Epithelial cell of prostate (primary cell): ENCODE measurements at regions not wholly inside any gene's neighbourhood (a gene's known extent, or its start where the extent isn't known, plus 50 kb on each side); places are given as distances from the start of the nearest gene placed in this dataset.
"Not testable (repeated sequence)": the region's sequence is repeated elsewhere in the genome, so short reads cannot be mapped to it uniquely, and the experiment has no call there.

Experiments
- DNase-seq: peaks from one replicate; pipeline ENCODE4 v3.0.0-alpha.2; 2011; ENCODE audit warnings: low read depth, low spot score
- H3K27ac ChIP-seq: fragments of 450-650 bp; 2 replicates; pipeline ENCODE4 v1.5.1; 2017; ENCODE audit warnings: mild to moderate bottlenecking

DNA sequence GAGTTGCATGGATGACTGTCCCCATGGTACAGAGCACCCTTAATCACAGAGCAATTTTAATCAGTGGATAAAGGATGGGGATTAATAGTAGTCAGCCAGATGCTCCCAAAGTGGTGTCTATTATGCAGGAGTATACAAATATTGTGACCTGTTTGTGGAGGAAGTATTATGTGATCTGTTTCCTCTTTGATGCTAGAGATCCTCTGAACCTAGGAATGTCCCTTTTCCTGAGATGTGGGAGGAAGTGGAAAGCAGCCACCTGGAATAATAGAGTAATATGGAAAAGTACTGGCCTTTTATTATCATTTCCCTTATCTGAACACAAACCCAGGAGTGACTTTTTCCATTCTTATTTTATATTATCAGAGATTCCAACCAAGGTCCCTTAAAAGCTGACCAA, 94.2 kb upstream of the EFEMP1 start:
- DNase-seq, result no peak

DNA sequence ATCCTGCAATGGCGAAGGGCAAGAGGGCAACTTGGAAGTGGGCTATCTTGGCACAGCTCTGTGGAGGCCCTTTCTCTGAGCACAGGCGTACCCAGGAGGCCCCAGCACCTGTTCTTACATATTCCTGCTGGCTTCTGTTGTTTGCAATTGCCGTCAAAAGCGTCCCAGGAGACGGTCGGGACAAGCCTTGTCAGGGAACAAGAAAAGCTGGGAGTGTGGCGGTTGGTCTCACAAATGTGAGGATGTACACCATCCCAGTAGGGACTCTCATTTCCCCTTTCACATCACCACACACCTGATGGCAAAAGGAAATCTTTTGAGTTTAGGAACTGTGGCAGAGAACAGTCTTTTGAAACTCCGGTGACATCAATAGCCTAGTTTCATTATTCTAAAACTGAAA, 94.7 kb upstream of the EFEMP1 start:
- DNase-seq, result no peak
- no peak overlapping the region for H3K27ac ChIP-seq

More for the DNA sequence above, 94.2 kb upstream of the EFEMP1 start:
- no peak overlapping the region for H3K27ac ChIP-seq

DNA sequence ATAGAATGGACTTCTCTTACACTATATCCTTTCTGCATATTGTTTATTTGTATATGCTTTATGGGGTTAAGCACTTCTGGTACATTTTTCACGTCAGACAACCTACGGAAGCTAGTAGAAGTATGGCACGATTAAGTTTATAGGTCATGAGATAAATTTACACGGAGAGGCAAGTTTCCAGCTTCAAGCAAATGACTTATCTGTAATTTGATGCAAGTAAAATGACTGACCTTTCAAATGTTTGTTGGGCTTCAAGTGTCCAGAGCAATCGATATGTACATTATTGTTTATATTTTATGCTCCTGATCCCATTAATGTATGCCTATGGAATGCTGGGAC, 97.5 kb upstream of the EFEMP1 start:
- no peak for DNase-seq
- no peak overlapping the region for H3K27ac ChIP-seq

GRCh38 chr2:56021579-56021978, 98.0 kb upstream of the EFEMP1 start:
- H3K27ac ChIP-seq, result no peak overlapping the region
- DNase-seq, result no peak

DNA sequence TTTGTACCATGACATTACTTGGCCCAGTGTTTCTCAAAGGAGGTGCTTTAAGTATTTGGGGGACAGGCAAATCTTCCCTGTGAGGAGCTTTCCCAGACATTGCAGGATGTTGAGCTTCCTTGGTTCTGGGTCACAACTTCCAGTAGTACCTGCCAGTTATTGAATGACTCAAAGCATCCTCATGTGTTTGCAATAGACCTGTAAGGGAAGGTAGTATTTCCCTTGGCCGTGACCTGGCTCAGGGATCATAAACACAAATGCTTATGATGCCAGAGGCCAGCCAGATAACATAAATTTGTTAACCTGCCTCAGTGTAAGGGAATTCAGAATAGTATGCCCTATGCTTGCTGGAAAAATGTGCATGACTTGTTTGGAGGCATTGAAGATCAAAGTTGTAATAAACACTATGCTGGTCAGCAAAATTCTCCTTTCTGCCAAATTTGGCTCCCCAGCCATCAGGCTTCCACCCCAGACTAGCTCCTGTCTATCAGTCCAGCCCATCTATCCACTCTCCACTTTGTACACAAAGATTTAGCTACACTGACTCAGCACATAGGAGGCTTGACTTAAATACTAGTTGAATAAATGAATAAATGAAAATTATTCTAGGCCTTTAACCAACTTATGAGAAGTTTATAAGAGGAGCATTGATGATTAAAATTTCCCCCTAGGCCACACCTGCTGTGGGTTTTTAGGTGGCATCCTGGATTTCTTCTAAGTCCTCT, 102.0 kb upstream of the EFEMP1 start:
- H3K27ac ChIP-seq, result no peak overlapping the region
- DNase-seq, result no peak

DNA sequence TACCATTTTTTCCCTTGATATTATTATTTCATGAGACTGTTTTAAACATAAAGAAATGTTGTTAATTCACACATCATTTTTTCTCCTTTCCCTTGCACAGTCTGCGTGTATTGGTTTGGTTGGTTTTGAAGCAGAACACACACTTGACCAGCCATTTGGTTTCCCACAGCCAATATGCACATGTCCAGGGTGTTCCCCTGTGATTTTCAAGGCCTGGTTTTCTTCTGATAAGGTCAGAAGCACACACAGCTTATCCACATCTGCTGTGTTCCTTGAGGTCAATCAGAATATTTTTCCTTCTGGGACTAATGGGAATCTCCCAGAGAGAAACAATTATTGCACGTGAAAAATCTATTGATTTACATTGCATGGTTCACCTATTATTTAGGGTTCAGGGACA, 103.2 kb upstream of the EFEMP1 start:
- no peak overlapping the region for H3K27ac ChIP-seq
- DNase-seq, result no peak

DNA sequence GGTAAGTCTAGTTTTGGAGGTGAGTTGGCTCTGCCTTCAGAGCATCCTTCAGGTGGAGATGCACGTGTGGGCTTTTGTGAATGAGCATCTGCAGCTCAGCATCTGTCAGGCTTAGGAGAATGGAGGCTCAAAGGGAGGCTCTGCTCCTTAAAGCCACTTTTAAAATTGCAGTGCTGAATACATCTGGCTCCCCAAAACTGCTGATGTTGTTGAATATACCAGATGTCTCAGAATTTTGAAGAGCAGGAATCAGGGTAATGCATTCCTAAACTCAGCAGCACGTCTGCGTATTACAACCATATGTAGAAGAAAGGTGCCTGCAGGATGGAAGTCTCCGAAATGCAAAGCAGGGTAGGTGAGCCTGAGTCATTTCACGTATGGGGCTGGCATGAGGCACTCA, 106.5 kb upstream of the EFEMP1 start:
- no peak overlapping the region for H3K27ac ChIP-seq
- no peak for DNase-seq

GRCh38 chr2:56030901-56031300, 107.3 kb upstream of the EFEMP1 start:
- no peak overlapping the region for H3K27ac ChIP-seq
- no peak for DNase-seq

DNA sequence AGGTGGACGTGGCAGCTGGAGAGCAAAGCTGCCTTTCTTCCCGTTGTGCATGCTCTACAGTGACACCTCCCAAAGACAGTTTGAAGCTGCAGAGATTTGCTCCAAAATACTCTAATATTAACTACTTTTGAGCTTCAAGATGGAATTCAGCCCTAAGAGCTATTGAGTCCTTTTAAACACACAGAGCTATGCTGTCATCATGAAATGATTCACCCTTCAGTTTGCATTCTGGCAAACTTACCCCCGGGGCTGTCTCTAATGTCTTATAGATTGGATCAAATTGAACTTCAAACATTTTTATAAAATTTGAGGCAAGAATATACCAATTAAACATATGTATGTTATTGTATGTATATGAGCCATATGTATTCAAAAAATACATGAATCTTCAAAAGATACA, 110.7 kb upstream of the EFEMP1 start:
- H3K27ac ChIP-seq, result no peak overlapping the region
- no peak for DNase-seq

GRCh38 chr2:56040189-56040588, 116.6 kb upstream of the EFEMP1 start:
- no peak for DNase-seq

DNA sequence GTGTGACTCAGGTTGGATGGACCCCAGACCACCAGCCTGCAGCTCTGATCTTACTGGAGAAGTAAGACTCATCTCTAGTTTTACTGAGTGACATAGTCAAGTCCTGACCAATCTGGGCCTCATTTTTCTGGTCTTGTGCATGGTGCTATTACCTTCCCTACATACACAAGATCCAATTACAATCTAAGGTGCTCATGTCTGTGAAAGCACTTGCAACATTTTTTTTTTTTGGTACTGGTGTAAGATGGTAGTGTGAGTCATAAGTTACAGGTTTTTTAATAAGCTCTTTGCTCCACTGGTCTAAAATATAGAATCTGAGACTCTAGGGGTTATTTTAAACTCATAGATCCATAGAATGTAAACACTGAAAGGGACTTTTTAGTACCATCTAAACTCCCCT, 117.3 kb upstream of the EFEMP1 start:
- no peak for DNase-seq
- H3K27ac ChIP-seq, result no peak overlapping the region

More at GRCh38 chr2:56040189-56040588, 116.6 kb upstream of the EFEMP1 start:
- no peak overlapping the region for H3K27ac ChIP-seq

DNA sequence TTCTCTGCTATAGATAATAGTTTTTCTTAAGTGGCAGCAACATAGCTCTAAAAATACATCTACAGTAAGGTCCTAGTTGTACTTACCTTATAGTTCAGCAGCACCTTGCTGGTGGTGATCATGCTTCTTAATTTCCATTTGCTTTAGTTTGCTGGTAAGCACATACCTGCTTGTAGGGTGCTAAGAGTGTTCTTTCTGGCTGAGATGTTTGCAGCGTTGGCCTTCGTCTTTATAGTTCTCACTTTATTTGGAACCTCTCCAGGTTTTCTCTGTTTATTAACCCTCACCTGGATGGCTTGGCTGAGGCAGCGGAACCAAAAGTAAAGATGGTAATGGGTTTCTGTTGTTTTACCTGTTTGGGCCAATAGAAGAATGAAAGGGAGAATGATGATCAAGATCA, 123.6 kb upstream of the EFEMP1 start:
- H3K27ac ChIP-seq, result no peak overlapping the region

GRCh38 chr2:56049233-56049845, 125.8 kb upstream of the EFEMP1 start:
- no peak overlapping the region for H3K27ac ChIP-seq
- DNase-seq, result no peak

More for the DNA sequence above, 123.6 kb upstream of the EFEMP1 start:
- no peak for DNase-seq

DNA sequence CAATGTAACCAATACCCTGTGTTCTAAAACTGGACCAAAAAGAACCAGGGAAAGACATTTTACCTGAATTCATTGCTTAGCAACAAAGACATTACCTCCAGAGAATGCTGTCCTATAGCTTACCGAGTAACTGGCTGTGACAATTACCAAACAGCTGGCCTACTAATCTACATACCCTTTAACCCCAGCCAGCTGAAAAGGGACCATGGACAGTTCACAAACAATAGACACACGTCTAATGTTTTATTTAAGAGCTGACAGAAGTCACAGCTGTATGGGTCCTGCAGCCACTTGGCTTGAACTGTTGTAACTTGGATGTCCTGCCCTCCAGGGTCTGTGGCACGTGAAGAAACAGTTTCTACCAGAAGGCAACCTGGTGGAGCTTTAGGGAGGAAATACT, 130.1 kb upstream of the EFEMP1 start:
- DNase-seq, result no peak
- H3K27ac ChIP-seq, result no peak overlapping the region

- no peak for DNase-seq
- no peak overlapping the region for H3K27ac ChIP-seq
Observed at GRCh38 chr2:56055405-56055804, 128.4 kb upstream of the CCDC85A start.

DNA sequence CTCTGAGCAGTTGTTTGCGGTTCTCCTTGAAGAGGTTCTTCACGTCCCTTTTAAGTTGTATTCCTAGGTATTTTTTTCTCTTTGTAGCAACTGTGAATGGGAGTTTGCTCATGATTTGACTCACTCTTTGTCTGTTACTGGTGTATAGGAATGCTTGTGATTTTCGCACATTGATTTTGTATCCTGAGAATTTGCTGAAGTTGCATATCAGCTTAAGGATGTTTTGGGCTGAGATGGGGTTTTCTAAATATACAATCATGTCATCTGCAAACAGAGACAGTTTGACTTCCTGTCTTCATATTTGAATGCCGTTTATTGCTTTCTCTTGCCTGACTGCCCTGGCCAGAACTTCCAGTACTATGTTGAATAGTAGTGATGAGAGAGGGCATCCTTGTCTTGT, 122.5 kb upstream of the CCDC85A start:
- not testable (repeated sequence) for DNase-seq, H3K27ac ChIP-seq

- DNase-seq, result no peak
- no peak overlapping the region for H3K27ac ChIP-seq
Observed at GRCh38 chr2:56068746-56069145, 115.0 kb upstream of the CCDC85A start.

DNA sequence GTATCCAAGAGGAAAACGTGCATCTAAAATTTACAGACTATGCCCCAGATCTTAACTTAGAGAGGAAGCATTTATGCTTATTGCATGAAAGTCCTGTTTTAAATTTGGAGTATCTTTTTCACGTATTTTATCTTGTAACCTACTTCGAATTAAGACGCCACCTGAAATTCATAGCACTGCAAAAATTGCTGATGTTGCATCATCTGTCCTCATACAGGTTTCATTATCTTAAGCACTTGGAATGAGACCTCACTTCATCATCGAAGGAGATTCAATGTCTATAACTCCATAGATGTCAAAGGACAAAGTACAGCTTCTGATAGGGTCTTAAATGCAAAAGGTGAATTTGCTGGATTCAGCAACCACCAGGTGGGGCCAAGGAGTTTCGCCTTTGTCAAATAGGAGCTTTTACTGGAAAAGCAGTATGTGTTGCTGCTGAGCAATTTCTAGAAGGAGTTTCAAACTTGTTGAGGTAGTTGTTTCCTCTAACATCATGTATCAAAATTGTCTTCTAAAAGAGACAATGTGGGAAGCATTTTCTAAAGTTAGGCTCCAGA, 106.4 kb upstream of the CCDC85A start:
- no peak overlapping the region for H3K27ac ChIP-seq
- no peak for DNase-seq

DNA sequence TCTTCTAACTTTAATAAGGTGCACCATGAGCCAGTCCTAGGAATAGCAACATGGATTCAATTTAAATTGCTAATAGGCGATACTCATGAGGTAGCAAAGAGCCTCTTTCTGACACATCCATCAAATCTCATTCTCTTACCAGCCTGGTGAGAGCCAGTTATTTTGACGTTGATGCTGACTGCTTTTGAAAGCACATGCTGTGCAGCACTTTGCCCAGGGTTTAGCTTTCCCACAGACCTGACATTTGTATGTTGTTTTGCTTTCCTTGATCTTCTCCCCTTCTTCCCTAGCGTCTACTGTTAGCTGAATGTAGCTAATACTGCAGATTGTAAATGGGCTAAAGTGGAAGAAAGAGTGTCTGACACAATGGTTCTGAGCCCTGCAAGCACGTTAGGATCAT, 101.1 kb upstream of the CCDC85A start:
- DNase-seq, result no peak
- H3K27ac ChIP-seq, result no peak overlapping the region

- H3K27ac ChIP-seq, result no peak overlapping the region
- no peak for DNase-seq
Observed at GRCh38 chr2:56084111-56084901, 99.5 kb upstream of the CCDC85A start.

- H3K27ac ChIP-seq, result no peak overlapping the region
- DNase-seq, result no peak
Observed at GRCh38 chr2:56086336-56086735, 97.5 kb upstream of the CCDC85A start.
